GM23338 (cell line): ENCODE measurements at regions not wholly inside any gene's neighbourhood (a gene's known extent, or its start where the extent isn't known, plus 50 kb on each side); places are given as distances from the start of the nearest gene placed in this dataset.

ENCODE experiments used
- ATAC-seq: fragments of 200-7000 bp; cut with Tn5 transposase; 3 replicates; pipeline ENCODE4 v1.9.1; 2020
- DNase-seq: peaks from one replicate; pipeline ENCODE4 v3.0.0-alpha.2; 2015; ENCODE audit warnings: low spot score
- H2AFZ ChIP-seq: fragments of 200-600 bp; sonication (generic); 2 replicates; pipeline ENCODE4 v1.8.0; 2016; ENCODE audit warnings: antibody characterized with exemption, mild to moderate bottlenecking, moderate library complexity
- H3F3A ChIP-seq: fragments of 200-600 bp; sonication (generic); replicated peaks from 2 replicates; pipeline ENCODE4 v1.8.0; 2017; ENCODE audit warnings: antibody characterized with exemption, mixed run types, low read depth
- H3K27ac ChIP-seq: fragments of 200-600 bp; sonication (generic); 2 replicates; pipeline ENCODE4 v1.6.1; 2016; ENCODE audit warnings: low read depth
- H3K27me3 ChIP-seq: fragments of 200-600 bp; sonication (generic); 2 replicates; pipeline ENCODE4 v1.8.0; 2016; ENCODE audit warnings: mild to moderate bottlenecking, mixed run types, moderate library complexity; ENCODE audit not compliant: insufficient read depth
- H3K36me3 ChIP-seq: fragments of 200-600 bp; sonication (generic); 2 replicates; pipeline ENCODE4 v1.8.0; 2016; ENCODE audit warnings: mild to moderate bottlenecking; ENCODE audit not compliant: insufficient read depth
- H3K4me1 ChIP-seq: fragments of 200-600 bp; sonication (generic); 2 replicates; pipeline ENCODE4 v1.8.0; 2016; ENCODE audit warnings: mild to moderate bottlenecking, moderate library complexity; ENCODE audit not compliant: insufficient read depth
- H3K4me2 ChIP-seq: fragments of 200-600 bp; sonication (generic); 2 replicates; pipeline ENCODE4 v1.7.1; 2017; ENCODE audit warnings: mixed run types
- H3K4me3 ChIP-seq: fragments of 200-600 bp; sonication (generic); 2 replicates; pipeline ENCODE4 v1.6.1; 2016; ENCODE audit warnings: mixed run types
- H3K79me2 ChIP-seq: fragments of 200-600 bp; sonication (generic); replicated peaks from 2 replicates; pipeline ENCODE4 v1.8.0; 2017; ENCODE audit warnings: mild to moderate bottlenecking; ENCODE audit not compliant: insufficient read depth
- H3K9me2 ChIP-seq: fragments of 200-600 bp; sonication (generic); 2 replicates; pipeline ENCODE4 v1.8.0; 2017; ENCODE audit not compliant: insufficient read depth
- H4K20me1 ChIP-seq: fragments of 200-600 bp; sonication (generic); replicated peaks from 2 replicates; pipeline ENCODE4 v1.8.0; 2017; ENCODE audit warnings: mild to moderate bottlenecking; ENCODE audit not compliant: insufficient read depth
- H3K27ac Mint-ChIP-seq: 2 replicates; pipeline ENCODE4 v1.8.0; 2020; ENCODE audit warnings: inconsistent platforms, mild to moderate bottlenecking, moderate library complexity, mixed read lengths
- H3K27me3 Mint-ChIP-seq: 3 replicates; pipeline ENCODE4 v1.8.0; 2022; ENCODE audit warnings: low read depth, mild to moderate bottlenecking, moderate library complexity, mixed read lengths, inconsistent platforms; ENCODE audit not compliant: insufficient read depth, poor library complexity
- H3K36me3 Mint-ChIP-seq: 3 replicates; pipeline ENCODE4 v1.8.0; 2021; ENCODE audit warnings: low read depth, mild to moderate bottlenecking, inconsistent platforms, moderate library complexity, mixed read lengths
- H3K4me1 Mint-ChIP-seq: 3 replicates; pipeline ENCODE4 v1.8.0; 2020; ENCODE audit warnings: mild to moderate bottlenecking, inconsistent platforms, mixed read lengths
- H3K4me3 Mint-ChIP-seq: 3 replicates; pipeline ENCODE4 v1.8.0; 2021; ENCODE audit warnings: moderate library complexity, mild to moderate bottlenecking, inconsistent platforms, mixed read lengths
- H3K9me3 Mint-ChIP-seq: 3 replicates; pipeline ENCODE4 v1.8.0; 2020; ENCODE audit warnings: moderate library complexity, mild to moderate bottlenecking, inconsistent platforms, mixed read lengths
- CREB1 ChIP-seq: fragments of 250-450 bp; sonication (Bioruptor Pico); IDR thresholded peaks from 2 replicates; pipeline ENCODE4 v1.5.0; 2020; ENCODE audit warnings: low read depth, mild to moderate bottlenecking, moderate library complexity
- EZH2 ChIP-seq: fragments of 200-600 bp; sonication (generic); IDR thresholded peaks from one replicate; pipeline ENCODE4 v1.8.0; 2017; ENCODE audit warnings: antibody characterized with exemption, mild to moderate bottlenecking, low read depth; ENCODE audit not compliant: unreplicated experiment
- EZH2phosphoT487 ChIP-seq: fragments of 200-600 bp; sonication (generic); IDR thresholded peaks from one replicate; pipeline ENCODE4 v1.8.1; 2018; ENCODE audit warnings: antibody characterized with exemption; ENCODE audit not compliant: unreplicated experiment
- JUNB ChIP-seq: IDR thresholded peaks from one replicate; pipeline ENCODE4 v1.6.1; 2016; ENCODE audit warnings: antibody characterized with exemption; ENCODE audit not compliant: unreplicated experiment
- ZNF114 ChIP-seq: fragments of 250-450 bp; sonication (Bioruptor Pico); IDR thresholded peaks from 2 replicates; pipeline ENCODE4 v1.5.0; 2020; ENCODE audit warnings: mild to moderate bottlenecking, moderate library complexity
- ZNF331 ChIP-seq: fragments of 250-450 bp; sonication (Bioruptor Pico); IDR thresholded peaks from 2 replicates; pipeline ENCODE4 v1.5.0; 2020; ENCODE audit warnings: low read depth, mild to moderate bottlenecking, moderate library complexity
- TF ChIP-seq, protein P1 (sequence below): IDR thresholded peaks from 2 replicates; pipeline ENCODE4 v1.6.1; 2016; ENCODE audit warnings: antibody characterized with exemption
- TF ChIP-seq, protein P2 (sequence below): fragments of 250-450 bp; sonication (Bioruptor Pico); IDR thresholded peaks from 2 replicates; pipeline ENCODE4 v1.5.0; 2020; ENCODE audit warnings: mild to moderate bottlenecking, moderate library complexity
- TF ChIP-seq, protein P3 (sequence below): IDR thresholded peaks from one replicate; pipeline ENCODE4 v1.6.1; 2018; ENCODE audit warnings: antibody characterized with exemption; ENCODE audit not compliant: unreplicated experiment
- TF ChIP-seq, protein P4 (sequence below), 2 experiments: fragments of 200-600 bp in 1 of 2; sonication (generic) in 1 of 2; conservative IDR thresholded peaks; 2 replicates each; pipeline versions ENCODE4 v1.5.1 to v1.6.1; 2016 to 2017; ENCODE audit warnings: antibody characterized with exemption in 2 of 2, low read depth in 2 of 2, mild to moderate bottlenecking in 2 of 2, moderate library complexity in 1 of 2

DNA sequence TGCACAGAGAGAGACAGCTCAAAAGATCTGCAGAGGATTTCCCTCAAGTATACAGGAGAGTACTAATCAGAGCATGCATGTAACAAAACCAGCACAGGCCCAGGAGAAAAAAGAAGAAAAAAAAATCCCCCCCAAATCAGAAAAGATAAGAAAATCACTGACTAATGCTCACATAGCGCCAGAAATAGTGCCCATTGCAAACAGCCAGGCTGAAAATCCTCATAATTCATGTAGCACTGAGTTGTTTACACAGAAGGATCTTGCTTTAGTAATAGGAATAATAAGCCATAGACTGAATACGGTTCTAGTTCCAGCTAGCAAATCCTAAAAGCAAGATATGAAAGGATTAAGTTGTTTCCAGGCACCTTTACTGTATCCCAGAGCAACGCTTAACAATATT is 51.8 kb upstream of the MAGEC2 start:
- H3F3A ChIP-seq = no peaks in the 10 kb centered on the region
- H3K36me3 Mint-ChIP-seq = no peaks in the 10 kb centered on the region
- DNase-seq (no peak), ATAC-seq (no peak)
- H3K4me1 Mint-ChIP-seq = no peaks in the 10 kb centered on the region
- H3K79me2 ChIP-seq = no peaks in the 10 kb centered on the region
- no peaks in the 10 kb centered on the region for H3K9me3 Mint-ChIP-seq
- H3K36me3 ChIP-seq = no peaks in the 10 kb centered on the region
- H4K20me1 ChIP-seq = no peaks in the 10 kb centered on the region
- no peak overlapping the region for H3K4me2 ChIP-seq
- no peak overlapping the region for H3K27ac ChIP-seq
- no peaks in the 10 kb centered on the region for H3K27me3 ChIP-seq
- H3K9me2 ChIP-seq = no peaks in the 10 kb centered on the region
- TF ChIP-seq EZH2phosphoT487 (no peak), ZNF331 (CRISPR knock-in tag) (no peak), JUNB (no peak), ZNF114 (CRISPR knock-in tag) (no peak), CREB1 (CRISPR knock-in tag) (no peak), EZH2 (no peak)
- TF ChIP-seq, protein P1, sequence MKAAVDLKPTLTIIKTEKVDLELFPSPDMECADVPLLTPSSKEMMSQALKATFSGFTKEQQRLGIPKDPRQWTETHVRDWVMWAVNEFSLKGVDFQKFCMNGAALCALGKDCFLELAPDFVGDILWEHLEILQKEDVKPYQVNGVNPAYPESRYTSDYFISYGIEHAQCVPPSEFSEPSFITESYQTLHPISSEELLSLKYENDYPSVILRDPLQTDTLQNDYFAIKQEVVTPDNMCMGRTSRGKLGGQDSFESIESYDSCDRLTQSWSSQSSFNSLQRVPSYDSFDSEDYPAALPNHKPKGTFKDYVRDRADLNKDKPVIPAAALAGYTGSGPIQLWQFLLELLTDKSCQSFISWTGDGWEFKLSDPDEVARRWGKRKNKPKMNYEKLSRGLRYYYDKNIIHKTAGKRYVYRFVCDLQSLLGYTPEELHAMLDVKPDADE = no peak
- TF ChIP-seq, protein P2, sequence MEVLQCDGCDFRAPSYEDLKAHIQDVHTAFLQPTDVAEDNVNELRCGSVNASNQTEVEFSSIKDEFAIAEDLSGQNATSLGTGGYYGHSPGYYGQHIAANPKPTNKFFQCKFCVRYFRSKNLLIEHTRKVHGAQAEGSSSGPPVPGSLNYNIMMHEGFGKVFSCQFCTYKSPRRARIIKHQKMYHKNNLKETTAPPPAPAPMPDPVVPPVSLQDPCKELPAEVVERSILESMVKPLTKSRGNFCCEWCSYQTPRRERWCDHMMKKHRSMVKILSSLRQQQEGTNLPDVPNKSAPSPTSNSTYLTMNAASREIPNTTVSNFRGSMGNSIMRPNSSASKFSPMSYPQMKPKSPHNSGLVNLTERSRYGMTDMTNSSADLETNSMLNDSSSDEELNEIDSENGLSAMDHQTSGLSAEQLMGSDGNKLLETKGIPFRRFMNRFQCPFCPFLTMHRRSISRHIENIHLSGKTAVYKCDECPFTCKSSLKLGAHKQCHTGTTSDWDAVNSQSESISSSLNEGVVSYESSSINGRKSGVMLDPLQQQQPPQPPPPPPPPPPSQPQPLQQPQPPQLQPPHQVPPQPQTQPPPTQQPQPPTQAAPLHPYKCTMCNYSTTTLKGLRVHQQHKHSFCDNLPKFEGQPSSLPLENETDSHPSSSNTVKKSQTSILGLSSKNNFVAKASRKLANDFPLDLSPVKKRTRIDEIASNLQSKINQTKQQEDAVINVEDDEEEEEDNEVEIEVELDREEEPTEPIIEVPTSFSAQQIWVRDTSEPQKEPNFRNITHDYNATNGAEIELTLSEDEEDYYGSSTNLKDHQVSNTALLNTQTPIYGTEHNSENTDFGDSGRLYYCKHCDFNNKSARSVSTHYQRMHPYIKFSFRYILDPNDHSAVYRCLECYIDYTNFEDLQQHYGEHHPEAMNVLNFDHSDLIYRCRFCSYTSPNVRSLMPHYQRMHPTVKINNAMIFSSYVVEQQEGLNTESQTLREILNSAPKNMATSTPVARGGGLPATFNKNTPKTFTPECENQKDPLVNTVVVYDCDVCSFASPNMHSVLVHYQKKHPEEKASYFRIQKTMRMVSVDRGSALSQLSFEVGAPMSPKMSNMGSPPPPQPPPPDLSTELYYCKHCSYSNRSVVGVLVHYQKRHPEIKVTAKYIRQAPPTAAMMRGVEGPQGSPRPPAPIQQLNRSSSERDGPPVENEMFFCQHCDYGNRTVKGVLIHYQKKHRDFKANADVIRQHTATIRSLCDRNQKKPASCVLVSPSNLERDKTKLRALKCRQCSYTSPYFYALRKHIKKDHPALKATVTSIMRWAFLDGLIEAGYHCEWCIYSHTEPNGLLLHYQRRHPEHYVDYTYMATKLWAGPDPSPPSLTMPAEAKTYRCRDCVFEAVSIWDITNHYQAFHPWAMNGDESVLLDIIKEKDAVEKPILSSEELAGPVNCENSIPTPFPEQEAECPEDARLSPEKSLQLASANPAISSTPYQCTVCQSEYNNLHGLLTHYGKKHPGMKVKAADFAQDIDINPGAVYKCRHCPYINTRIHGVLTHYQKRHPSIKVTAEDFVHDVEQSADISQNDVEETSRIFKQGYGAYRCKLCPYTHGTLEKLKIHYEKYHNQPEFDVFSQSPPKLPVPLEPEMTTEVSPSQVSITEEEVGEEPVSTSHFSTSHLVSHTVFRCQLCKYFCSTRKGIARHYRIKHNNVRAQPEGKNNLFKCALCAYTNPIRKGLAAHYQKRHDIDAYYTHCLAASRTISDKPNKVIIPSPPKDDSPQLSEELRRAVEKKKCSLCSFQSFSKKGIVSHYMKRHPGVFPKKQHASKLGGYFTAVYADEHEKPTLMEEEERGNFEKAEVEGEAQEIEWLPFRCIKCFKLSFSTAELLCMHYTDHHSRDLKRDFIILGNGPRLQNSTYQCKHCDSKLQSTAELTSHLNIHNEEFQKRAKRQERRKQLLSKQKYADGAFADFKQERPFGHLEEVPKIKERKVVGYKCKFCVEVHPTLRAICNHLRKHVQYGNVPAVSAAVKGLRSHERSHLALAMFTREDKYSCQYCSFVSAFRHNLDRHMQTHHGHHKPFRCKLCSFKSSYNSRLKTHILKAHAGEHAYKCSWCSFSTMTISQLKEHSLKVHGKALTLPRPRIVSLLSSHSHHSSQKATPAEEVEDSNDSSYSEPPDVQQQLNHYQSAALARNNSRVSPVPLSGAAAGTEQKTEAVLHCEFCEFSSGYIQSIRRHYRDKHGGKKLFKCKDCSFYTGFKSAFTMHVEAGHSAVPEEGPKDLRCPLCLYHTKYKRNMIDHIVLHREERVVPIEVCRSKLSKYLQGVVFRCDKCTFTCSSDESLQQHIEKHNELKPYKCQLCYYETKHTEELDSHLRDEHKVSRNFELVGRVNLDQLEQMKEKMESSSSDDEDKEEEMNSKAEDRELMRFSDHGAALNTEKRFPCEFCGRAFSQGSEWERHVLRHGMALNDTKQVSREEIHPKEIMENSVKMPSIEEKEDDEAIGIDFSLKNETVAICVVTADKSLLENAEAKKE (CRISPR knock-in tag) = no peak
- TF ChIP-seq, protein P3, sequence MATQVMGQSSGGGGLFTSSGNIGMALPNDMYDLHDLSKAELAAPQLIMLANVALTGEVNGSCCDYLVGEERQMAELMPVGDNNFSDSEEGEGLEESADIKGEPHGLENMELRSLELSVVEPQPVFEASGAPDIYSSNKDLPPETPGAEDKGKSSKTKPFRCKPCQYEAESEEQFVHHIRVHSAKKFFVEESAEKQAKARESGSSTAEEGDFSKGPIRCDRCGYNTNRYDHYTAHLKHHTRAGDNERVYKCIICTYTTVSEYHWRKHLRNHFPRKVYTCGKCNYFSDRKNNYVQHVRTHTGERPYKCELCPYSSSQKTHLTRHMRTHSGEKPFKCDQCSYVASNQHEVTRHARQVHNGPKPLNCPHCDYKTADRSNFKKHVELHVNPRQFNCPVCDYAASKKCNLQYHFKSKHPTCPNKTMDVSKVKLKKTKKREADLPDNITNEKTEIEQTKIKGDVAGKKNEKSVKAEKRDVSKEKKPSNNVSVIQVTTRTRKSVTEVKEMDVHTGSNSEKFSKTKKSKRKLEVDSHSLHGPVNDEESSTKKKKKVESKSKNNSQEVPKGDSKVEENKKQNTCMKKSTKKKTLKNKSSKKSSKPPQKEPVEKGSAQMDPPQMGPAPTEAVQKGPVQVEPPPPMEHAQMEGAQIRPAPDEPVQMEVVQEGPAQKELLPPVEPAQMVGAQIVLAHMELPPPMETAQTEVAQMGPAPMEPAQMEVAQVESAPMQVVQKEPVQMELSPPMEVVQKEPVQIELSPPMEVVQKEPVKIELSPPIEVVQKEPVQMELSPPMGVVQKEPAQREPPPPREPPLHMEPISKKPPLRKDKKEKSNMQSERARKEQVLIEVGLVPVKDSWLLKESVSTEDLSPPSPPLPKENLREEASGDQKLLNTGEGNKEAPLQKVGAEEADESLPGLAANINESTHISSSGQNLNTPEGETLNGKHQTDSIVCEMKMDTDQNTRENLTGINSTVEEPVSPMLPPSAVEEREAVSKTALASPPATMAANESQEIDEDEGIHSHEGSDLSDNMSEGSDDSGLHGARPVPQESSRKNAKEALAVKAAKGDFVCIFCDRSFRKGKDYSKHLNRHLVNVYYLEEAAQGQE = no peak
- TF ChIP-seq, protein P4, sequence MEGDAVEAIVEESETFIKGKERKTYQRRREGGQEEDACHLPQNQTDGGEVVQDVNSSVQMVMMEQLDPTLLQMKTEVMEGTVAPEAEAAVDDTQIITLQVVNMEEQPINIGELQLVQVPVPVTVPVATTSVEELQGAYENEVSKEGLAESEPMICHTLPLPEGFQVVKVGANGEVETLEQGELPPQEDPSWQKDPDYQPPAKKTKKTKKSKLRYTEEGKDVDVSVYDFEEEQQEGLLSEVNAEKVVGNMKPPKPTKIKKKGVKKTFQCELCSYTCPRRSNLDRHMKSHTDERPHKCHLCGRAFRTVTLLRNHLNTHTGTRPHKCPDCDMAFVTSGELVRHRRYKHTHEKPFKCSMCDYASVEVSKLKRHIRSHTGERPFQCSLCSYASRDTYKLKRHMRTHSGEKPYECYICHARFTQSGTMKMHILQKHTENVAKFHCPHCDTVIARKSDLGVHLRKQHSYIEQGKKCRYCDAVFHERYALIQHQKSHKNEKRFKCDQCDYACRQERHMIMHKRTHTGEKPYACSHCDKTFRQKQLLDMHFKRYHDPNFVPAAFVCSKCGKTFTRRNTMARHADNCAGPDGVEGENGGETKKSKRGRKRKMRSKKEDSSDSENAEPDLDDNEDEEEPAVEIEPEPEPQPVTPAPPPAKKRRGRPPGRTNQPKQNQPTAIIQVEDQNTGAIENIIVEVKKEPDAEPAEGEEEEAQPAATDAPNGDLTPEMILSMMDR (conservative IDR thresholded peaks at IDR 0.05; ENCODE audit: low read depth in 2 of 2) = no peak
- H3K4me3 Mint-ChIP-seq = no peak overlapping the region
- H2AFZ ChIP-seq = no peak overlapping the region
- no peaks in the 10 kb centered on the region for H3K4me1 ChIP-seq
- H3K27me3 Mint-ChIP-seq = no peaks in the 10 kb centered on the region
- H3K27ac Mint-ChIP-seq = no peak overlapping the region
- H3K4me3 ChIP-seq = no peak overlapping the region
